HepG2 (cell line): ENCODE measurements at regions not wholly inside any gene's neighbourhood (a gene's known extent, or its start where the extent isn't known, plus 50 kb on each side); places are given as distances from the start of the nearest gene placed in this dataset.

Experiments
- ATAC-seq: fragments of 200-7000 bp; cut with Tn5 transposase; 3 replicates; pipeline ENCODE4 v1.9.1; 2020; ENCODE audit warnings: mild to moderate bottlenecking, moderate library complexity
- BruUV-seq: library from RNA; stranded (reverse); fragments of 400-500 nt; replicated peaks from 2 replicates; lab custom pipeline; 2021; lab: Mats Ljungman, UMichigan
- CTCF ChIA-PET: fragments of 300-600 bp; formaldehyde crosslinking; extraction: SDS; loops from one replicate; lab custom pipeline; 2021; ENCODE audit warnings: low total read pairs, inconsistent platforms, low intra/inter-chr PET ratio; lab: Yijun Ruan, JAX
- POLR2A ChIA-PET: fragments of 350-600 bp; sonication (Branson Sonifier 250); formaldehyde crosslinking; loops from one replicate; lab custom pipeline; 2020; ENCODE audit warnings: antibody characterized with exemption, inconsistent platforms; lab: Yijun Ruan, JAX
- DNase-seq: peaks from one replicate; pipeline ENCODE4 v3.0.0-alpha.2; 2015; ENCODE audit warnings: low spot score
- FAIRE-seq: peaks from 3 replicates; lab custom pipeline; 2011; peaks lifted over from hg19 to GRCh38; lab: Jason Lieb, UNC
- H2AFZ ChIP-seq: one replicate; pipeline ENCODE4 v1.6.1; 2011; ENCODE audit warnings: low read length, inconsistent platforms
- H3K27ac ChIP-seq: fragments of 300-600 bp; 3 replicates; pipeline ENCODE4 v1.8.0; 2011; ENCODE audit warnings: mixed run types, mild to moderate bottlenecking, mixed read lengths, low read length, inconsistent platforms; ENCODE audit not compliant: insufficient read depth; ENCODE audit errors: extremely low read length
- H3K27me3 ChIP-seq, 2 experiments: fragments of 200-600 bp in 1 of 2; 2 replicates in 1 of 2; 3 replicates in 1 of 2; pipeline versions ENCODE4 v1.6.0 to v1.8.0; 2011; ENCODE audit warnings: low read length in 2 of 2, mild to moderate bottlenecking in 2 of 2, moderate library complexity in 2 of 2, inconsistent platforms in 1 of 2; ENCODE audit not compliant: insufficient read depth in 2 of 2, control insufficient read depth in 1 of 2
- H3K36me3 ChIP-seq, 2 experiments: fragments of 200-600 bp in 1 of 2; replicated peaks in 1 of 2; 2 replicates in 1 of 2; 3 replicates in 1 of 2; pipeline versions ENCODE4 v1.5.1 to v1.8.0; 2011; ENCODE audit warnings: low read length in 2 of 2, inconsistent platforms in 1 of 2; ENCODE audit not compliant: insufficient read depth in 2 of 2, control insufficient read depth in 1 of 2
- H3K4me1 ChIP-seq: 2 replicates; pipeline ENCODE4 v1.5.1; 2012; ENCODE audit warnings: low read length, inconsistent platforms; ENCODE audit not compliant: insufficient read depth
- H3K4me2 ChIP-seq: 2 replicates; pipeline ENCODE4 v1.6.0; 2011; ENCODE audit warnings: low read depth, low read length, inconsistent platforms
- H3K4me3 ChIP-seq, 3 experiments: fragments of 200-600 bp in 1 of 3; sonication (generic), shearing (Covaris generic) in 1 of 3; replicated peaks in 1 of 3; 2 replicates each; pipeline ENCODE4 v1.5.1; 2011 to 2016; ENCODE audit warnings: low read length in 3 of 3, inconsistent platforms in 2 of 3, low read depth in 2 of 3, mild to moderate bottlenecking in 2 of 3, control low read depth in 1 of 3, mixed read lengths in 1 of 3; ENCODE audit not compliant: insufficient read depth in 1 of 3
- H3K79me2 ChIP-seq: one replicate; pipeline ENCODE4 v1.6.1; 2011; ENCODE audit warnings: low read length, inconsistent platforms; ENCODE audit not compliant: insufficient read depth
- H3K9ac ChIP-seq: 2 replicates; pipeline ENCODE4 v1.6.0; 2011; ENCODE audit warnings: mild to moderate bottlenecking, low read depth, low read length, inconsistent platforms; ENCODE audit not compliant: insufficient read depth
- H3K9me3 ChIP-seq: 2 replicates; pipeline ENCODE4 v1.5.1; 2012; ENCODE audit warnings: mild to moderate bottlenecking, low read length
- H4K20me1 ChIP-seq: 2 replicates; pipeline ENCODE4 v1.6.0; 2011; ENCODE audit warnings: inconsistent platforms, mild to moderate bottlenecking, low read length, moderate library complexity; ENCODE audit not compliant: insufficient read depth
- DZIP1 ChIP-seq: sonication (generic); formaldehyde crosslinking; IDR thresholded peaks from 2 replicates; pipeline ENCODE4 v1.5.0; 2020; ENCODE audit warnings: mild to moderate bottlenecking, missing genetic modification reagents
- KLF16 ChIP-seq, 2 experiments: sonication (generic) in 1 of 2; formaldehyde crosslinking in 1 of 2; IDR thresholded peaks; 2 replicates each; pipeline versions ENCODE4 v1.6.1 to v1.8.0; 2016 to 2023; ENCODE audit warnings: missing genetic modification reagents in 2 of 2, missing compliant biosample characterization in 1 of 2
- PHF20 ChIP-seq: sonication (generic); formaldehyde crosslinking; IDR thresholded peaks from 2 replicates; pipeline ENCODE4 v1.5.0; 2020; ENCODE audit warnings: mild to moderate bottlenecking, missing genetic modification reagents
- SMARCE1 ChIP-seq: fragments of 450-650 bp; IDR thresholded peaks from 2 replicates; pipeline ENCODE4 v1.6.1; 2017; ENCODE audit warnings: borderline replicate concordance
- ZNF235 ChIP-seq: sonication (generic); formaldehyde crosslinking; IDR thresholded peaks from 2 replicates; pipeline ENCODE4 v1.8.1; 2023; ENCODE audit warnings: mild to moderate bottlenecking, missing genetic modification reagents, borderline replicate concordance
- ZNF441 ChIP-seq: sonication (generic); formaldehyde crosslinking; IDR thresholded peaks from 2 replicates; pipeline ENCODE4 v1.7.0; 2021; ENCODE audit warnings: missing genetic modification reagents, borderline replicate concordance
- ZNF501 ChIP-seq: sonication (generic); formaldehyde crosslinking; IDR thresholded peaks from 2 replicates; pipeline ENCODE4 v1.5.1; 2020; ENCODE audit warnings: mild to moderate bottlenecking, moderate library complexity, missing genetic modification reagents
- ZNF672 ChIP-seq: sonication (generic); formaldehyde crosslinking; IDR thresholded peaks from 2 replicates; pipeline ENCODE4 v1.8.1; 2022; ENCODE audit warnings: missing genetic modification reagents
- WGBS: methylation state at CpG from one replicate; pipeline ENCODE4 v1.1.6; 2017; ENCODE audit warnings: low lambda C conversion rate; 5-methylcytosine and 5-hydroxymethylcytosine counted together
- in situ Hi-C: cut with HindIII; loops from 2 replicates; pipeline ENCODE4 v1.10.0; 2017; ENCODE audit warnings: low pct_unique_long_range_greater_than_20kb; ENCODE audit not compliant: extremely low pct_ligation_motif_present
- intact Hi-C: fragments of 100-400 bp; cut with micrococcal nuclease; formaldehyde crosslinking; loops from one replicate; pipeline ENCODE4 v1.10.0; 2022; ENCODE audit not compliant: unreplicated experiment
- TF ChIP-seq, protein P1 (sequence below), 2 experiments: sonication (generic) in 1 of 2; formaldehyde crosslinking in 1 of 2; IDR thresholded peaks; 2 replicates each; pipeline versions ENCODE4 v1.6.1 to v1.9.0; 2014 to 2022; ENCODE audit warnings: antibody characterized with exemption in 1 of 2, borderline replicate concordance in 1 of 2, inconsistent platforms in 1 of 2, low read depth in 1 of 2, missing genetic modification reagents in 1 of 2
- TF ChIP-seq, protein P2 (sequence below): sonication (generic); formaldehyde crosslinking; IDR thresholded peaks from 2 replicates; pipeline ENCODE4 v1.8.0; 2022; ENCODE audit warnings: mild to moderate bottlenecking, missing genetic modification reagents, moderate library complexity
- TF ChIP-seq, protein P3 (sequence below): sonication (generic); formaldehyde crosslinking; IDR thresholded peaks from 2 replicates; pipeline ENCODE4 v1.4.0; 2020; ENCODE audit warnings: missing genetic modification reagents

DNA sequence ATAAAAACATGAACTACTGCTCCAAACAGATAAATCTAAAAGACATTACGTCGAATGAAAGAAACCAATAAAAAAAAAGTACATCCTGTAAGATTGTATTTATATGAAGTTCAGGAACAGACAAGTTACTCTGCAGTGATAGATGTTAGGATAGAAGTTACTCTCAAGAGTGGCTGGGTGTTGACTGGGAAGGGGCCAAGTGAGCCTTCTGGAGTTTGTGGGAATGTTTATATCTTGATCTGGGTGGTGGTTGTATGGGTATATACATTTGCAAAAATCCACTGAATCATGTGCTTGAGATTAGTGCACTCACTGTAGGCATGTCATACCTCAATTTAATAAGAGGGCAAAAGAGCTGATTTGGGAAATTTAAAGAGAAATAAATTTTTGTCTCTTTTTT lies 485.8 kb downstream of the ARHGEF28 start:
- no peak overlapping the region for H2AFZ ChIP-seq
- H3K9me3 ChIP-seq, result no peaks in the 10 kb centered on the region
- H4K20me1 ChIP-seq, result no peaks in the 10 kb centered on the region
- DNase-seq (no peak), FAIRE-seq (no peak), ATAC-seq (no peak)
- ChIA-PET CTCF (no interaction called here), POLR2A (no interaction called here)
- TF ChIP-seq, protein P1, sequence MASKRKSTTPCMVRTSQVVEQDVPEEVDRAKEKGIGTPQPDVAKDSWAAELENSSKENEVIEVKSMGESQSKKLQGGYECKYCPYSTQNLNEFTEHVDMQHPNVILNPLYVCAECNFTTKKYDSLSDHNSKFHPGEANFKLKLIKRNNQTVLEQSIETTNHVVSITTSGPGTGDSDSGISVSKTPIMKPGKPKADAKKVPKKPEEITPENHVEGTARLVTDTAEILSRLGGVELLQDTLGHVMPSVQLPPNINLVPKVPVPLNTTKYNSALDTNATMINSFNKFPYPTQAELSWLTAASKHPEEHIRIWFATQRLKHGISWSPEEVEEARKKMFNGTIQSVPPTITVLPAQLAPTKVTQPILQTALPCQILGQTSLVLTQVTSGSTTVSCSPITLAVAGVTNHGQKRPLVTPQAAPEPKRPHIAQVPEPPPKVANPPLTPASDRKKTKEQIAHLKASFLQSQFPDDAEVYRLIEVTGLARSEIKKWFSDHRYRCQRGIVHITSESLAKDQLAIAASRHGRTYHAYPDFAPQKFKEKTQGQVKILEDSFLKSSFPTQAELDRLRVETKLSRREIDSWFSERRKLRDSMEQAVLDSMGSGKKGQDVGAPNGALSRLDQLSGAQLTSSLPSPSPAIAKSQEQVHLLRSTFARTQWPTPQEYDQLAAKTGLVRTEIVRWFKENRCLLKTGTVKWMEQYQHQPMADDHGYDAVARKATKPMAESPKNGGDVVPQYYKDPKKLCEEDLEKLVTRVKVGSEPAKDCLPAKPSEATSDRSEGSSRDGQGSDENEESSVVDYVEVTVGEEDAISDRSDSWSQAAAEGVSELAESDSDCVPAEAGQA (IDR thresholded peaks at IDR 0.05; ENCODE audit: low read depth), result no peak
- TF ChIP-seq, protein P1 (CRISPR knock-in tag; IDR thresholded peaks at IDR 0.05; ENCODE audit: borderline replicate concordance), result no peak
- TF ChIP-seq PHF20, result no peak
- TF ChIP-seq ZNF235, result no peak
- TF ChIP-seq, protein P2, sequence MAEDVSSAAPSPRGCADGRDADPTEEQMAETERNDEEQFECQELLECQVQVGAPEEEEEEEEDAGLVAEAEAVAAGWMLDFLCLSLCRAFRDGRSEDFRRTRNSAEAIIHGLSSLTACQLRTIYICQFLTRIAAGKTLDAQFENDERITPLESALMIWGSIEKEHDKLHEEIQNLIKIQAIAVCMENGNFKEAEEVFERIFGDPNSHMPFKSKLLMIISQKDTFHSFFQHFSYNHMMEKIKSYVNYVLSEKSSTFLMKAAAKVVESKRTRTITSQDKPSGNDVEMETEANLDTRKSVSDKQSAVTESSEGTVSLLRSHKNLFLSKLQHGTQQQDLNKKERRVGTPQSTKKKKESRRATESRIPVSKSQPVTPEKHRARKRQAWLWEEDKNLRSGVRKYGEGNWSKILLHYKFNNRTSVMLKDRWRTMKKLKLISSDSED (CRISPR knock-in tag), result no peak
- no peak for TF ChIP-seq SMARCE1
- no peak for TF ChIP-seq KLF16 (CRISPR knock-in tag; IDR thresholded peaks at IDR 0.05)
- TF ChIP-seq, protein P3, sequence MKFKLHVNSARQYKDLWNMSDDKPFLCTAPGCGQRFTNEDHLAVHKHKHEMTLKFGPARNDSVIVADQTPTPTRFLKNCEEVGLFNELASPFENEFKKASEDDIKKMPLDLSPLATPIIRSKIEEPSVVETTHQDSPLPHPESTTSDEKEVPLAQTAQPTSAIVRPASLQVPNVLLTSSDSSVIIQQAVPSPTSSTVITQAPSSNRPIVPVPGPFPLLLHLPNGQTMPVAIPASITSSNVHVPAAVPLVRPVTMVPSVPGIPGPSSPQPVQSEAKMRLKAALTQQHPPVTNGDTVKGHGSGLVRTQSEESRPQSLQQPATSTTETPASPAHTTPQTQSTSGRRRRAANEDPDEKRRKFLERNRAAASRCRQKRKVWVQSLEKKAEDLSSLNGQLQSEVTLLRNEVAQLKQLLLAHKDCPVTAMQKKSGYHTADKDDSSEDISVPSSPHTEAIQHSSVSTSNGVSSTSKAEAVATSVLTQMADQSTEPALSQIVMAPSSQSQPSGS (CRISPR knock-in tag), result no peak
- no peak for TF ChIP-seq ZNF501 (CRISPR knock-in tag)
- TF ChIP-seq DZIP1 (CRISPR knock-in tag), result no peak
- TF ChIP-seq ZNF441 (CRISPR knock-in tag), result no peak
- no peak for TF ChIP-seq ZNF672 (CRISPR knock-in tag)
- H3K4me2 ChIP-seq, result no peak overlapping the region
- no TSS peak for BruUV-seq
- H3K9ac ChIP-seq, result no peak overlapping the region
- WGBS, result 49% methylated on average over 2 of the region's 2 CpGs
- no peaks in the 10 kb centered on the region for H3K79me2 ChIP-seq
- intact Hi-C loops, result no loop called here
- no peak overlapping the region for H3K4me3 ChIP-seq
- no peaks in the 10 kb centered on the region for H3K4me1 ChIP-seq
- no peak overlapping the region for H3K27ac ChIP-seq
- H3K27me3 ChIP-seq, result peaks cover 4% of the 10 kb centered on the region in 2 experiments; a peak in 4 of 5 replicates
- in situ Hi-C loops, result no loop called here
- H3K36me3 ChIP-seq, result no peaks in the 10 kb centered on the region
